HEK293T (cell line): ENCODE measurements at regions not wholly inside any gene's neighbourhood (a gene's known extent, or its start where the extent isn't known, plus 50 kb on each side); places are given as distances from the start of the nearest gene placed in this dataset.

Experiments
- CTCF ChIA-PET: fragments of 350-600 bp; formaldehyde crosslinking; extraction: SDS; loops from one replicate; lab custom pipeline; 2021; ENCODE audit warnings: antibody characterized with exemption, inconsistent platforms; lab: Yijun Ruan, JAX
- POLR2A ChIA-PET: fragments of 350-600 bp; formaldehyde crosslinking; extraction: SDS; loops from one replicate; lab custom pipeline; 2020; ENCODE audit warnings: antibody characterized with exemption, inconsistent platforms; lab: Yijun Ruan, JAX
- DNase-seq: peaks from one replicate; pipeline ENCODE4 v3.0.0; 2012; ENCODE audit warnings: mixed read lengths; ENCODE audit errors: extremely low spot score
- ARNT ChIP-seq: fragments of 450-650 bp; IDR thresholded peaks from 2 replicates; pipeline ENCODE4 v1.6.1; 2017; ENCODE audit warnings: mild to moderate bottlenecking
- BHLHE40 ChIP-seq: fragments of 450-650 bp; IDR thresholded peaks from 2 replicates; pipeline ENCODE4 v1.6.1; 2016; ENCODE audit warnings: mild to moderate bottlenecking, moderate library complexity, borderline replicate concordance
- CTBP1 ChIP-seq: fragments of 450-650 bp; IDR thresholded peaks from 2 replicates; pipeline ENCODE4 v1.6.1; 2016; ENCODE audit warnings: borderline replicate concordance
- ELF4 ChIP-seq: fragments of 450-650 bp; IDR thresholded peaks from 2 replicates; pipeline ENCODE4 v1.6.1; 2017; ENCODE audit warnings: antibody characterized with exemption
- FOXA1 ChIP-seq: fragments of 450-650 bp; IDR thresholded peaks from 2 replicates; pipeline ENCODE4 v1.6.1; 2016; ENCODE audit warnings: mild to moderate bottlenecking
- FOXK2 ChIP-seq: fragments of 450-650 bp; IDR thresholded peaks from 2 replicates; pipeline ENCODE4 v1.6.1; 2016; ENCODE audit warnings: mild to moderate bottlenecking
- FOXM1 ChIP-seq: fragments of 450-650 bp; IDR thresholded peaks from 2 replicates; pipeline ENCODE4 v1.6.1; 2017; ENCODE audit warnings: mild to moderate bottlenecking, borderline replicate concordance
- HDGF ChIP-seq: fragments of 450-650 bp; IDR thresholded peaks from 2 replicates; pipeline ENCODE4 v1.6.1; 2017; ENCODE audit warnings: antibody characterized with exemption, borderline replicate concordance
- L3MBTL2 ChIP-seq: fragments of 450-650 bp; conservative IDR thresholded peaks from 2 replicates; pipeline ENCODE4 v1.6.1; 2016; ENCODE audit warnings: mild to moderate bottlenecking
- LEF1 ChIP-seq: fragments of 450-650 bp; IDR thresholded peaks from 2 replicates; pipeline ENCODE4 v1.6.1; 2017; ENCODE audit warnings: mild to moderate bottlenecking, borderline replicate concordance
- NFRKB ChIP-seq: fragments of 450-650 bp; IDR thresholded peaks from 2 replicates; pipeline ENCODE4 v1.6.1; 2016; ENCODE audit warnings: mild to moderate bottlenecking, moderate library complexity
- SP1 ChIP-seq: fragments of 450-650 bp; IDR thresholded peaks from 2 replicates; pipeline ENCODE4 v1.6.1; 2017
- SUZ12 ChIP-seq: fragments of 450-650 bp; IDR thresholded peaks from 2 replicates; pipeline ENCODE4 v1.6.1; 2016; ENCODE audit warnings: mild to moderate bottlenecking
- TARDBP ChIP-seq: fragments of 450-650 bp; IDR thresholded peaks from 2 replicates; pipeline ENCODE4 v1.6.1; 2016
- ZNF384 ChIP-seq: fragments of 450-650 bp; IDR thresholded peaks from 2 replicates; pipeline ENCODE4 v1.6.1; 2016
- TF ChIP-seq, protein P1 (sequence below): fragments of 450-650 bp; IDR thresholded peaks from 2 replicates; pipeline ENCODE4 v1.6.1; 2016

DNA sequence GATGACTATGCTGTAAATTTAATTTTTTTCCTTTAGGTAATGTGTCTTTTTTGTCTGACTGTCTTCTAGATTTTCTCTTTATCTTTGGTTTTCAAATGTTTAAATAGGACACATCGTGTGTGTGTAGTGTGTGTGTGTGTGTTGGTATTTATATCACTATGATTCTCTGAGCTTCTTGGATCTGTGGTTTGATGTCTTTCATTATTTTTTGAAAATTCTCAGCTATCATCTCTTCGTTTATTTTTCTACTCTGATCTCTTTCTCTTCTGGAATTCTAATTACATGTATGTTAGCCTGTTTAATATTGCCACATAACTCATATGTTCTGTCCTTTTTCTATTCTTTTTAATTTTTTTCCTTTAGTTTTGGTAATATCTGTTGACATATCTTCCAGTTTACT, 73.5 kb upstream of the OR10AD1 start:
- TF ChIP-seq SUZ12 (no peak), FOXK2 (no peak), LEF1 (no peak), FOXM1 (no peak), TARDBP (no peak), ARNT (no peak), ELF4 (no peak), NFRKB (no peak), ZNF384 (no peak), BHLHE40 (no peak), HDGF (no peak), CTBP1 (no peak), FOXA1 (no peak), SP1 (no peak), L3MBTL2 (no peak)
- TF ChIP-seq, protein P1, sequence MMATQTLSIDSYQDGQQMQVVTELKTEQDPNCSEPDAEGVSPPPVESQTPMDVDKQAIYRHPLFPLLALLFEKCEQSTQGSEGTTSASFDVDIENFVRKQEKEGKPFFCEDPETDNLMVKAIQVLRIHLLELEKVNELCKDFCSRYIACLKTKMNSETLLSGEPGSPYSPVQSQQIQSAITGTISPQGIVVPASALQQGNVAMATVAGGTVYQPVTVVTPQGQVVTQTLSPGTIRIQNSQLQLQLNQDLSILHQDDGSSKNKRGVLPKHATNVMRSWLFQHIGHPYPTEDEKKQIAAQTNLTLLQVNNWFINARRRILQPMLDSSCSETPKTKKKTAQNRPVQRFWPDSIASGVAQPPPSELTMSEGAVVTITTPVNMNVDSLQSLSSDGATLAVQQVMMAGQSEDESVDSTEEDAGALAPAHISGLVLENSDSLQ = no peak
- POLR2A ChIA-PET = no interaction called here
- CTCF ChIA-PET = interaction anchor here (0.7 kb wide), 1 partner anchor 538 kb away, joined by 3 read pairs; no protein-coding TSS in a partner anchor
- DNase-seq = no peak

DNA sequence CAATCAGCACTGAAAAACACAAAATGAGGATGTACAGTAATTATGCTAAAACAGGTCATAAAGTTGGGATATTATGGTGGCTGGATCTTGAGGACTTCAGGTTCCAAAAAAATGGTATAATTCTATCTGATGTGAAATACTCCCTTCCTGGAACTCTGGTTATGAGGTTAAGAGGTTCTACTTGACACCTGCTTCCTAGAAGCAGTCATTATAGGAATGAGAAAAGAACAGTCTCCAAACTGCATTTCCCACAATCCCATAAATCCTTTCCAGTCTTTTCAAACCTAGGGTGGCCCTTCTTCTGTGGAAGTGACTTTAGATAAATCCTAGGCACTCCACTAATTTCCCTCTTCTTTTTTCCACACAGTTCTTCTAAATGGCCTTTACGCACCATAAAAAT, 63.7 kb upstream of the OR10AD1 start:
- CTCF ChIA-PET = no interaction called here
- POLR2A ChIA-PET = no interaction called here
- no peak for TF ChIP-seq FOXA1
- no peak for DNase-seq

DNA sequence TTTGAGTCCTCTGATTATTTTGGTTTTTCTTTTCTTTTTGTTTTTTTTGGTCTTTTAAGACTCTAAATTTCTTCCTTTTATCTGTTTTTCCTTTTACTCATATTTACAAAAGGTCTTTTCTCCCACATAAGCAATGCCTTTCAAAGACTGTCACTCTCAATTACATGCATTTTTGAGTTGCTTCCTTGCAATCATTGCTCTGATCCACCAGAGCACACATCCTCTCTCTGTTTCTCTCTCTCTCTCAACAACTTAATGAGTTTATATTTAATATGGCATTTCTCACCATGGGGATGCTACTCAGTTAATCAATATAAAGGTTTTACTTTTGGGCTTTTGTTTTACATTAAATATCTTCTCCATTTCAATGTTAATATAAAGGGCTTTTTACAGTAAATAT, 62.7 kb upstream of the OR10AD1 start:
- no peak for DNase-seq
- TF ChIP-seq LEF1 (no peak), FOXM1 (no peak), ELF4 (no peak), TARDBP (no peak), SP1 (no peak), CTBP1 (no peak), HDGF (no peak), L3MBTL2 (no peak), FOXA1 (no peak), ZNF384 (no peak), FOXK2 (no peak), SUZ12 (no peak), BHLHE40 (no peak), ARNT (no peak), NFRKB (no peak)
- TF ChIP-seq, protein P1 = no peak
- ChIA-PET POLR2A (no interaction called here), CTCF (no interaction called here)

DNA sequence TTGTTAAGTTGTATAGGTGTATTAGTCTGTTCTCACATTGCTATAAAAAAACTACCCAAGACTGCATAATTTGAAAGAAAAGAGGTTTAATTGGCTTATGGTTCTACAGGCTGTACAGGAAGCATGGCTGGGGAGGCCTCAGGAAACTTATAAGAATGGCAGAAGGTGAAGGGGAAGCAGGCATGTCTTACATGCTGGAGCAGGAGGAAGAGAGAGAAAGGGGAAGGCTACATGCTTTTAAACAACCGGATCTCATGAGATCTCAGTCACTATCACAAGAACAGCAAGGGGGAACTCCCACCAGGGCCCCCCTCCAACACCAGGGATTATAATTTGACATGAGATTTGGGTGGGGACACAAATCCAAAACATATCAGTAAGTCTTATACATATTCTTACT, 60.5 kb upstream of the OR10AD1 start:
- no peak for TF ChIP-seq NFRKB
- TF ChIP-seq L3MBTL2 = no peak
- no peak for TF ChIP-seq LEF1
- TF ChIP-seq FOXK2 = no peak
- TF ChIP-seq BHLHE40 = no peak
- DNase-seq = no peak
- POLR2A ChIA-PET = no interaction called here
- CTCF ChIA-PET = no interaction called here

DNA sequence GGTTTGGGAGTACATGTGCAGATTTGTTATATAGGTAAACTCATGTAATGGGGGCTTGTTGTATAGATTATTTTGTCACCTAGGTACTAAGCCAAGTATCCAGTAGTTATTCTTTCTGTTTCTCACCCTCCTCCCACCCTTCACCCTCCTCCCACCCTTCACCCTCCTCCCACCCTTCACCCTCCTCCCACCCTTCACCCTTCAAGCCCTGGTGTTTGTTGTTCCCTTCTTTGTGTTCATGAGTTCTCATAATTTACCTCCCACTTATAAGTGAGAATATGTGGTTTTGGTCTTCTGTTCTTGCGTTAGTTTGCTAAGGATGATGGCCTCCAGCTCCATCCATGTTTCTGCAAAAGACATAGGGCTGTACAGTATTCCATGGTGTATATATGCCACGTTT, 58.7 kb upstream of the OR10AD1 start:
- TF ChIP-seq CTBP1 = no peak
- TF ChIP-seq TARDBP = no peak
- TF ChIP-seq SUZ12 = no peak
- TF ChIP-seq ZNF384 = no peak
- TF ChIP-seq FOXM1 = no peak
- TF ChIP-seq LEF1 = no peak
- no peak for TF ChIP-seq L3MBTL2
- TF ChIP-seq ELF4 = no peak
- TF ChIP-seq ARNT = no peak
- TF ChIP-seq HDGF = no peak
- TF ChIP-seq, protein P1 = no peak
- TF ChIP-seq BHLHE40 = no peak
- TF ChIP-seq FOXA1 = no peak
- no peak for TF ChIP-seq FOXK2
- TF ChIP-seq SP1 = no peak
- no peak for TF ChIP-seq NFRKB
- no peak for DNase-seq
- POLR2A ChIA-PET = no interaction called here
- CTCF ChIA-PET = interaction anchor here (0.5 kb wide), 1 partner anchor 45 kb away, joined by 4 read pairs; no protein-coding TSS in a partner anchor
